IMR-90 (cell line): ENCODE measurements at regions not wholly inside any gene's neighbourhood (a gene's known extent, or its start where the extent isn't known, plus 50 kb on each side); places are given as distances from the start of the nearest gene placed in this dataset.
A peak's percentile ranks its signal among the peaks of the same experiment; 100 is the strongest.

Experiments used
- ATAC-seq: fragments of 200-7000 bp; cut with Tn5 transposase; 2 replicates; pipeline ENCODE4 v1.9.1; 2020; ENCODE audit warnings: low read depth, mild to moderate bottlenecking, moderate library complexity
- BruUV-seq: library from RNA; stranded (reverse); fragments of 400-500 nt; replicated peaks from 2 replicates; lab custom pipeline; 2021; lab: Mats Ljungman, UMichigan
- CTCF ChIA-PET: fragments of 300-600 bp; formaldehyde crosslinking; extraction: SDS; loops from one replicate; lab custom pipeline; 2021; ENCODE audit warnings: antibody characterized with exemption; lab: Yijun Ruan, JAX
- POLR2A ChIA-PET: fragments of 300-600 bp; sonication (Branson Sonifier 250); formaldehyde crosslinking; loops from one replicate; lab custom pipeline; 2022; ENCODE audit warnings: antibody characterized with exemption; ENCODE audit not compliant: unreplicated experiment; lab: Charles Lee
- DNase-seq: peaks from one replicate; pipeline ENCODE4 v3.0.0; 2013
- H2AFZ ChIP-seq: replicated peaks from 2 replicates; pipeline ENCODE3; 2013; ENCODE audit warnings: low read length, mild to moderate bottlenecking; ENCODE audit not compliant: poor library complexity
- H2AK5ac ChIP-seq: 2 replicates; pipeline ENCODE4 v1.6.1; 2013; ENCODE audit warnings: low read depth, low read length, inconsistent platforms
- H2AK9ac ChIP-seq: replicated peaks from 2 replicates; pipeline ENCODE3; 2013; ENCODE audit warnings: mild to moderate bottlenecking, low read depth, low read length, moderate library complexity; ENCODE audit not compliant: poor library complexity
- H2BK120ac ChIP-seq: 2 replicates; pipeline ENCODE4 v1.6.1; 2013; ENCODE audit warnings: low read depth, low read length, inconsistent platforms
- H2BK15ac ChIP-seq: 3 replicates; pipeline ENCODE4 v1.6.1; 2013; ENCODE audit warnings: low read depth, low read length, inconsistent platforms
- H2BK20ac ChIP-seq: 2 replicates; pipeline ENCODE4 v1.6.1; 2013; ENCODE audit warnings: low read depth, mild to moderate bottlenecking, inconsistent platforms, low read length, moderate library complexity
- H2BK5ac ChIP-seq: 2 replicates; pipeline ENCODE4 v1.6.1; 2013; ENCODE audit warnings: mild to moderate bottlenecking, low read depth, low read length, inconsistent platforms; ENCODE audit not compliant: poor library complexity, severe bottlenecking
- H3K14ac ChIP-seq: replicated peaks from 2 replicates; pipeline ENCODE4 v1.6.1; 2013; ENCODE audit warnings: low read depth, low read length, inconsistent platforms
- H3K18ac ChIP-seq: 2 replicates; pipeline ENCODE4 v1.6.1; 2013; ENCODE audit warnings: low read depth, low read length, control low read depth
- H3K23ac ChIP-seq: 2 replicates; pipeline ENCODE4 v1.6.1; 2013; ENCODE audit warnings: low read depth, low read length, inconsistent platforms
- H3K27ac ChIP-seq: 2 replicates; pipeline ENCODE4 v1.5.1; 2013; ENCODE audit warnings: mild to moderate bottlenecking, control low read depth, low read length; ENCODE audit not compliant: insufficient read depth
- H3K27me3 ChIP-seq: 2 replicates; pipeline ENCODE4 v1.6.1; 2013; ENCODE audit warnings: low read length; ENCODE audit not compliant: control insufficient read depth, insufficient read depth
- H3K36me3 ChIP-seq: 2 replicates; pipeline ENCODE4 v1.6.1; 2013; ENCODE audit warnings: low read length, mixed read lengths; ENCODE audit not compliant: control insufficient read depth, insufficient read depth
- H3K4ac ChIP-seq: 2 replicates; pipeline ENCODE4 v1.6.1; 2013; ENCODE audit warnings: low read depth, low read length, inconsistent platforms
- H3K4me1 ChIP-seq: 2 replicates; pipeline ENCODE4 v1.6.1; 2013; ENCODE audit warnings: low read length, mixed read lengths; ENCODE audit not compliant: control insufficient read depth, insufficient read depth
- H3K4me2 ChIP-seq: 2 replicates; pipeline ENCODE4 v1.6.1; 2013; ENCODE audit warnings: low read depth, mild to moderate bottlenecking, control low read depth, low read length, moderate library complexity
- H3K4me3 ChIP-seq: 2 replicates; pipeline ENCODE4 v1.5.1; 2013; ENCODE audit warnings: low read depth, mild to moderate bottlenecking, control low read depth, low read length, moderate library complexity; ENCODE audit not compliant: insufficient read depth
- H3K56ac ChIP-seq: 2 replicates; pipeline ENCODE4 v1.6.1; 2013; ENCODE audit warnings: low read length, inconsistent platforms; ENCODE audit not compliant: insufficient read depth; ENCODE audit errors: extremely low read depth
- H3K79me1 ChIP-seq, 2 experiments: 2 replicates each; pipeline ENCODE4 v1.6.1; 2013; ENCODE audit warnings: low read length in 2 of 2, inconsistent platforms in 1 of 2, low read depth in 1 of 2
- H3K9ac ChIP-seq: 2 replicates; pipeline ENCODE4 v1.6.1; 2013; ENCODE audit warnings: low read depth, low read length, control low read depth
- H3K9me1 ChIP-seq: 2 replicates; pipeline ENCODE4 v1.6.1; 2013; ENCODE audit warnings: low read length, inconsistent platforms; ENCODE audit not compliant: insufficient read depth
- H3K9me3 ChIP-seq: 2 replicates; pipeline ENCODE4 v1.6.1; 2013; ENCODE audit warnings: low read length; ENCODE audit not compliant: control insufficient read depth, insufficient read depth
- H4K20me1 ChIP-seq: 2 replicates; pipeline ENCODE4 v1.6.1; 2013; ENCODE audit warnings: low read length, inconsistent platforms; ENCODE audit not compliant: insufficient read depth
- H4K5ac ChIP-seq: 2 replicates; pipeline ENCODE4 v1.6.1; 2013; ENCODE audit warnings: mild to moderate bottlenecking, low read depth, low read length, control low read depth
- H4K8ac ChIP-seq, 2 experiments: 2 replicates each; pipeline ENCODE4 v1.6.1; 2013; ENCODE audit warnings: low read depth in 2 of 2, low read length in 2 of 2, control low read depth in 1 of 2, inconsistent platforms in 1 of 2
- H4K91ac ChIP-seq: 2 replicates; pipeline ENCODE4 v1.6.1; 2013; ENCODE audit warnings: low read depth, low read length, inconsistent platforms; ENCODE audit not compliant: insufficient read depth
- CEBPB ChIP-seq: IDR thresholded peaks from 2 replicates; pipeline ENCODE4 v1.6.1; 2012; ENCODE audit warnings: low read depth, low read length, improper control_type of control experiment
- MAZ ChIP-seq: IDR thresholded peaks from 2 replicates; pipeline ENCODE4 v1.6.1; 2012; ENCODE audit warnings: low read depth, mild to moderate bottlenecking, low read length, improper control_type of control experiment, moderate library complexity, borderline replicate concordance
- MXI1 ChIP-seq: IDR thresholded peaks from 2 replicates; pipeline ENCODE4 v1.6.1; 2012; ENCODE audit warnings: low read depth, mild to moderate bottlenecking, low read length, moderate library complexity, borderline replicate concordance
- POLR2A ChIP-seq: IDR thresholded peaks from 2 replicates; pipeline ENCODE4 v1.6.1; 2012; ENCODE audit warnings: mild to moderate bottlenecking, low read depth, low read length
- RAD21 ChIP-seq: IDR thresholded peaks from 2 replicates; pipeline ENCODE4 v1.6.1; 2012; ENCODE audit warnings: low read length, improper control_type of control experiment
- RCOR1 ChIP-seq: IDR thresholded peaks from 2 replicates; pipeline ENCODE4 v1.6.1; 2012; ENCODE audit warnings: mild to moderate bottlenecking, low read length, improper control_type of control experiment; ENCODE audit not compliant: insufficient replicate concordance
- WGBS, 2 experiments: methylation state at CpG; one replicate each; pipeline versions ENCODE4 v1.1.5 to v1.1.7; 2013; ENCODE audit warnings: missing lambda C conversion rate in 2 of 2; ENCODE audit not compliant: insufficient read length in 1 of 2; ENCODE audit errors: extremely low coverage in 2 of 2; 5-methylcytosine and 5-hydroxymethylcytosine counted together
- dilution Hi-C: fragments of 300-500 bp; cut with HindIII; formaldehyde crosslinking; loops from one replicate; pipeline ENCODE4 v1.14.3; 2018; ENCODE audit warnings: low sequenced_read_pairs; ENCODE audit not compliant: unreplicated experiment
- in situ Hi-C: fragments of 300-500 bp; cut with MboI; formaldehyde crosslinking; loops from 3 replicates; pipeline ENCODE4 v1.14.3; 2019; ENCODE audit warnings: low sequenced_read_pairs, inconsistent platforms, mixed read lengths
- intact Hi-C: fragments of 100-400 bp; cut with micrococcal nuclease; formaldehyde crosslinking; loops from 2 replicates; pipeline ENCODE4 v1.10.0; 2022
- TF ChIP-seq, protein P1 (sequence below): fragments of 150-350 bp; IDR thresholded peaks from 2 replicates; pipeline ENCODE4 v1.6.1; 2017; ENCODE audit warnings: mild to moderate bottlenecking, antibody characterized with exemption, low read length, low read depth

- TF ChIP-seq, protein P1, sequence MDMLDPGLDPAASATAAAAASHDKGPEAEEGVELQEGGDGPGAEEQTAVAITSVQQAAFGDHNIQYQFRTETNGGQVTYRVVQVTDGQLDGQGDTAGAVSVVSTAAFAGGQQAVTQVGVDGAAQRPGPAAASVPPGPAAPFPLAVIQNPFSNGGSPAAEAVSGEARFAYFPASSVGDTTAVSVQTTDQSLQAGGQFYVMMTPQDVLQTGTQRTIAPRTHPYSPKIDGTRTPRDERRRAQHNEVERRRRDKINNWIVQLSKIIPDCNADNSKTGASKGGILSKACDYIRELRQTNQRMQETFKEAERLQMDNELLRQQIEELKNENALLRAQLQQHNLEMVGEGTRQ: no peak
- TF ChIP-seq MAZ: no peak
- TF ChIP-seq RAD21: no peak
- no peak for TF ChIP-seq RCOR1
- no peak for TF ChIP-seq POLR2A
Measured at GRCh38 chr15:66622591-66623022, 56.8 kb upstream of the LCTL start (continued).

DNA sequence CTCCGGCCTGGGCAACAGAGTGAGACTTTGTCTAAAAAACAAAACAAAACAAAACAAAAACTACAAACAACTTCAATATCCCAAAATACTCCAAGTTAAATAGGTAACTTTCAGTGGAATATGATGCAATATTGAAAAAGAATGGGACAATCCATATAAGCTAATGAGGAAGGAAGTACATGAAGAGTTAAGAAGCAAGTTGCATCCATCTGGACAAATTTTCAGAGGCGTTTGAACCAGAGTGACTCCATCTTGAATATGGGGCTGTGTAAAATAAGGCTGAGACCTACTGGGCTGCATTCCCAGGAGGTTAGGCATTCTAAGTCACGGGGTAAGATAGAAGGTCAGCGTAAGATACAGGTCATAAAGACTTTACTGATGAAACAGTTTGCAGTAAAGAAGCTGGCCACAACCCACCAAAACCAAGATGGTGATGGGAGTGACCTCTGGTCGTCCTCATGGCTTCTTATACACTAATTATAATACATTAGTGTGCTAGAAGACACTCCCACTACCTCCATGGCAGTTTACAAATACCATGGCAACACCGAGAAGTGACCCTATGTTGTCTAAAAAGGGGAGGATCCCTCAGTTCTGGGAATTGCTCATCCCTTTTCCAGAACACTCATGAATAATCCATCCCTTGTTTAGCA, 58.1 kb upstream of the LCTL start:
- WGBS, 2 experiments: no CpG with 5 or more reads among the region's 6 CpGs
- Histone ChIP-seq H4K8ac (no peak overlapping the region), H3K23ac (no peak overlapping the region), H3K9me1 (no peaks in the 10 kb centered on the region; the same call in 1 of the 2 replicates), H3K18ac (no peak overlapping the region), H2BK15ac (no peak overlapping the region; the same call in 2 of the 3 replicates), H2AFZ (no peak overlapping the region), H3K4ac (no peak overlapping the region), H3K79me1 (no peaks in the 10 kb centered on the region), H3K4me1 (peaks cover 8% of the 10 kb centered on the region), H4K20me1 (no peaks in the 10 kb centered on the region), H3K4me2 (no peak overlapping the region), H2BK120ac (no peak overlapping the region), H3K14ac (no peak overlapping the region), H3K27ac (no peak overlapping the region), H3K56ac (no peak overlapping the region), H2AK9ac (no peak overlapping the region), H4K91ac (no peak overlapping the region), H3K36me3 (no peaks in the 10 kb centered on the region), H4K5ac (no peak overlapping the region), H3K9me3 (no peaks in the 10 kb centered on the region), H2AK5ac (no peak overlapping the region), H3K27me3 (no peaks in the 10 kb centered on the region), H3K4me3 (no peak overlapping the region), H3K9ac (no peak overlapping the region), H2BK20ac (no peak overlapping the region), H2BK5ac (no peak overlapping the region)
- in situ Hi-C loops (no loop called here), intact Hi-C loops (loop anchor here (5.0 kb wide), 1 partner anchor 163 kb away; no protein-coding TSS in a partner anchor), dilution Hi-C loops (no loop called here)
- ATAC-seq (no peak), DNase-seq (no peak)
- ChIA-PET CTCF (no interaction called here), POLR2A (no interaction called here)
- no TSS peak for BruUV-seq
- peak; percentile 67 for TF ChIP-seq CEBPB
- TF ChIP-seq MXI1: no peak
